Gastroesophageal sphincter (tissue), 4 donors: ENCODE measurements at regions not wholly inside any gene's neighbourhood (a gene's known extent, or its start where the extent isn't known, plus 50 kb on each side); places are given as distances from the start of the nearest gene placed in this dataset.

ENCODE experiments used
- ATAC-seq: fragments of 150-250 bp; one replicate; pipeline ENCODE4 v1.9.1; 2016; ENCODE audit warnings: mild to moderate bottlenecking, moderate library complexity
- H3K27ac ChIP-seq, 4 donors: fragments of 200-600 bp; sonication (generic) in 3 of 4; 1 replicate in 3 of 4; 2 replicates in 1 of 4; pipeline ENCODE4 v1.5.1; 2016 to 2019
- H3K27me3 ChIP-seq: fragments of 200-600 bp; sonication (generic); one replicate; pipeline ENCODE4 v1.5.1; 2019
- H3K36me3 ChIP-seq, 2 donors: fragments of 200-600 bp; sonication (generic); one replicate each; pipeline ENCODE4 v1.5.1; 2019; ENCODE audit warnings: control low read depth in 1 of 2
- H3K4me1 ChIP-seq, 3 donors: fragments of 200-600 bp; sonication (generic); 1 replicate in 2 of 3; 2 replicates in 1 of 3; pipeline ENCODE4 v1.5.1; 2016 to 2019; ENCODE audit warnings: control low read depth in 2 of 3
- H3K4me3 ChIP-seq, 2 donors: fragments of 200-600 bp; sonication (generic); one replicate each; pipeline ENCODE4 v1.5.1; 2019; ENCODE audit warnings: mild to moderate bottlenecking in 1 of 2, moderate library complexity in 1 of 2
- H3K9me3 ChIP-seq, 3 donors: fragments of 200-600 bp; sonication (generic); one replicate each; pipeline ENCODE4 v1.5.1; 2017 to 2019; ENCODE audit warnings: control low read depth in 2 of 3
- EP300 ChIP-seq: sonication (generic); formaldehyde crosslinking; IDR thresholded peaks from one replicate; pipeline ENCODE4 v1.6.1; 2017; ENCODE audit warnings: antibody characterized with exemption, mild to moderate bottlenecking
- POLR2A ChIP-seq, 2 donors: fragments of 450-650 bp; IDR thresholded peaks; one replicate each; pipeline ENCODE4 v1.6.1; 2017; ENCODE audit warnings: antibody characterized with exemption in 2 of 2, mild to moderate bottlenecking in 2 of 2, moderate library complexity in 1 of 2
- POLR2AphosphoS5 ChIP-seq: sonication (generic); formaldehyde crosslinking; IDR thresholded peaks from one replicate; pipeline ENCODE4 v1.6.1; 2017; ENCODE audit warnings: antibody characterized with exemption
- WGBS, 2 donors: methylation state at CpG; one replicate each; pipeline ENCODE4 v1.1.5; 2018; ENCODE audit warnings: low coverage in 1 of 2; 5-methylcytosine and 5-hydroxymethylcytosine counted together
- TF ChIP-seq, protein P1 (sequence below), 4 experiments: fragments of 200-600 bp in 2 of 4; fragments of 450-650 bp in 2 of 4; sonication (generic) in 1 of 4; IDR thresholded peaks; one replicate each; pipeline ENCODE4 v1.5.1; 2017 to 2019; ENCODE audit warnings: antibody characterized with exemption in 4 of 4, mild to moderate bottlenecking in 2 of 4, moderate library complexity in 2 of 4

DNA sequence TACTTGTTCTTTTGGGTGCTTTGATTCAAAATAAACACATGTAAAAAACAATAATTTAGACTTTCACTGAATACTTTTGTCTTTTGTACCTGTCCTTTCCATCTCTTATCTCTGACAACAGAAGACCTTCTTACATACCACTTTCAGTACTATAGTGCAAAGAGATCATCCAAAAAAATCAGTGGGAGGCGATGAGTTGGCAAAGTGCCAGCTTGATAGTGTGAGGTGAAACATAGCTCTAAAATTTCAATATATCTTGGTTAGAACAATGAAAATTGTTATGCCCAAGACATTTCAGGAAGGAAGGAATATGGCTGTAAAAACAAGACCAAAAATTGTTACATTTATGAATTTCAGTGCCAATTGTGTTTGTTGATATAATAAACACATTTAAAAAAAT is 390.2 kb upstream of the COBL start:
- no peak overlapping the region for H3K27ac ChIP-seq
- H3K27me3 ChIP-seq: no peaks in the 10 kb centered on the region
- 7 to 20% methylated on average over 1 of the region's 1 CpG for WGBS, 2 donors
- H3K9me3 ChIP-seq: peaks cover 0 to 9% (median 0%) of the 10 kb centered on the region in 3 donors
- H3K4me3 ChIP-seq: no peak overlapping the region
- TF ChIP-seq, protein P1, sequence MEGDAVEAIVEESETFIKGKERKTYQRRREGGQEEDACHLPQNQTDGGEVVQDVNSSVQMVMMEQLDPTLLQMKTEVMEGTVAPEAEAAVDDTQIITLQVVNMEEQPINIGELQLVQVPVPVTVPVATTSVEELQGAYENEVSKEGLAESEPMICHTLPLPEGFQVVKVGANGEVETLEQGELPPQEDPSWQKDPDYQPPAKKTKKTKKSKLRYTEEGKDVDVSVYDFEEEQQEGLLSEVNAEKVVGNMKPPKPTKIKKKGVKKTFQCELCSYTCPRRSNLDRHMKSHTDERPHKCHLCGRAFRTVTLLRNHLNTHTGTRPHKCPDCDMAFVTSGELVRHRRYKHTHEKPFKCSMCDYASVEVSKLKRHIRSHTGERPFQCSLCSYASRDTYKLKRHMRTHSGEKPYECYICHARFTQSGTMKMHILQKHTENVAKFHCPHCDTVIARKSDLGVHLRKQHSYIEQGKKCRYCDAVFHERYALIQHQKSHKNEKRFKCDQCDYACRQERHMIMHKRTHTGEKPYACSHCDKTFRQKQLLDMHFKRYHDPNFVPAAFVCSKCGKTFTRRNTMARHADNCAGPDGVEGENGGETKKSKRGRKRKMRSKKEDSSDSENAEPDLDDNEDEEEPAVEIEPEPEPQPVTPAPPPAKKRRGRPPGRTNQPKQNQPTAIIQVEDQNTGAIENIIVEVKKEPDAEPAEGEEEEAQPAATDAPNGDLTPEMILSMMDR (IDR thresholded peaks at IDR 0.05): no peak
- TF ChIP-seq EP300 (no peak), POLR2AphosphoS5 (no peak), POLR2A (IDR thresholded peaks at IDR 0.05) (no peak)
- H3K4me1 ChIP-seq: peaks cover 0 to 6% (median 0%) of the 10 kb centered on the region in 3 donors
- ATAC-seq: no peak
- no peaks in the 10 kb centered on the region for H3K36me3 ChIP-seq

DNA sequence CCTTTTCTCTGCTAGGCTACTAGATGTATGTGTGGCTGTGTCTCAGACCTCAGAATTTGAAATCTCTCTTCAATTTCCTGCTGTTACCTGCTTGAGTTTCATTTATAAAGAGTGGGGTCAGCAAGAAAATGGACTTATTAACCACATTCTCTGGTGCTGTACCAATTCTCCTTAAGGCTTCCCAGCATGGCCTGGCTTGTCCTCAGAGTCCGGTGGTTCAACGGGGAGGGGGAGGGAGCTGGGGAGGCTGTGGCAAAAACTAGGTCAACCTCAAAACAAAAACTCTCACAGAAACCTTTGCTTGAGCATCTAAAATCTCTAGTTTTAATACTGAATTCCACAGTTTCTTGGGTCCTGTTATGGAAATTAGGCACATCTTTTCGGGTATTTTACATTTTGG is 389.1 kb upstream of the COBL start:
- Histone ChIP-seq H3K27me3 (no peaks in the 10 kb centered on the region), H3K36me3 (no peaks in the 10 kb centered on the region), H3K4me1 (peaks cover 0 to 6% (median 0%) of the 10 kb centered on the region in 3 donors), H3K4me3 (no peak overlapping the region), H3K27ac (no peak overlapping the region), H3K9me3 (peaks cover 0 to 14% (median 0%) of the 10 kb centered on the region in 3 donors)
- TF ChIP-seq, protein P1 (IDR thresholded peaks at IDR 0.05): no peak
- TF ChIP-seq POLR2A (IDR thresholded peaks at IDR 0.05) (no peak), EP300 (no peak), POLR2AphosphoS5 (no peak)
- no peak for ATAC-seq
- 69 to 70% methylated on average over 1 to 3 of the region's 3 CpGs for WGBS, 2 donors

DNA sequence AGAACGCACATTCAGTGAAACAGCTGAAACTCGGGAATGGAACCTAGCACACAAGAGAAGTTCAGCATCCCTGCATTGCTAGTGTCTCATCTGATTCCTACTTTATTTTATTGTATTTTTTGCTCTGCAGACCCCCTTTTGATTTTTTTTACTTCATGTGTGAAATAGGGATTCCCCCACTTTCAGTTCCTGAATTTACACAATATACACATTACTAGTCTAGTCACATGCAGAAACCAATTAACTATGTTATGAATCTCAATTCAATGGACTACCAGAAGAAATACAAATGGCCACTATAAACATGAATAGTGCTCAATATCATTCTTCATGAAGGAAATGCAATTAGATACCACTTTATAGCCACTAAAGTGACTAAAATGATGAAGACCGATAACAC is 386.1 kb upstream of the COBL start:
- Histone ChIP-seq H3K36me3 (no peaks in the 10 kb centered on the region), H3K4me1 (peaks cover 0 to 6% (median 0%) of the 10 kb centered on the region in 3 donors), H3K27me3 (no peaks in the 10 kb centered on the region), H3K9me3 (peaks cover 0 to 14% (median 0%) of the 10 kb centered on the region in 3 donors), H3K27ac (no peak overlapping the region), H3K4me3 (no peak overlapping the region)
- no peak for TF ChIP-seq POLR2AphosphoS5
- no peak for TF ChIP-seq POLR2A (IDR thresholded peaks at IDR 0.05)
- TF ChIP-seq EP300: no peak
- TF ChIP-seq, protein P1 (IDR thresholded peaks at IDR 0.05): no peak
- WGBS, 2 donors: 73% methylated on average over 3 of the region's 3 CpGs
- ATAC-seq: no peak

DNA sequence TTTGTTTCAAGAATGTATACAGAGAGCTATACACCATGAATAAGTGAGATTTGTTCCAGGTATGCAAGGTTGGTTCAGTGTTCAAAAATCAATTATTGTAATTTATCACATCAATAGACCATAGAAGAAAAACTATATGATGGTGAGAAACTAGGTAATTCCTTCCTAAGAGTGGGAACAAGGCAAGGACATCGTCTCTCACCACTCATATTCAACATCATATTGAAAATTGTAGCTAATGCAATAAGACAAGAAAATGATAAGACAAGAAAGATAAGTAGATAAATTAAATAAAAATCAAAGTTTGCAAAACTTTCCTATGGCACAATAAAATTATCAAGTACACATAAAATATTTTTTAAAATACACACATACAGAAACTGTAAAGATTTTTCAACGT is 385.3 kb upstream of the COBL start:
- 84 to 85% methylated on average over 2 of the region's 2 CpGs for WGBS, 2 donors
- no peaks in the 10 kb centered on the region for H3K36me3 ChIP-seq
- H3K9me3 ChIP-seq: peaks cover 0 to 14% (median 0%) of the 10 kb centered on the region in 3 donors
- ATAC-seq: no peak
- TF ChIP-seq, protein P1 (IDR thresholded peaks at IDR 0.05): no peak
- no peak for TF ChIP-seq EP300
- TF ChIP-seq POLR2AphosphoS5: no peak
- TF ChIP-seq POLR2A (IDR thresholded peaks at IDR 0.05): no peak
- H3K27me3 ChIP-seq: no peaks in the 10 kb centered on the region
- peaks cover 0 to 6% (median 0%) of the 10 kb centered on the region in 3 donors for H3K4me1 ChIP-seq
- H3K27ac ChIP-seq: no peak overlapping the region
- no peak overlapping the region for H3K4me3 ChIP-seq

DNA sequence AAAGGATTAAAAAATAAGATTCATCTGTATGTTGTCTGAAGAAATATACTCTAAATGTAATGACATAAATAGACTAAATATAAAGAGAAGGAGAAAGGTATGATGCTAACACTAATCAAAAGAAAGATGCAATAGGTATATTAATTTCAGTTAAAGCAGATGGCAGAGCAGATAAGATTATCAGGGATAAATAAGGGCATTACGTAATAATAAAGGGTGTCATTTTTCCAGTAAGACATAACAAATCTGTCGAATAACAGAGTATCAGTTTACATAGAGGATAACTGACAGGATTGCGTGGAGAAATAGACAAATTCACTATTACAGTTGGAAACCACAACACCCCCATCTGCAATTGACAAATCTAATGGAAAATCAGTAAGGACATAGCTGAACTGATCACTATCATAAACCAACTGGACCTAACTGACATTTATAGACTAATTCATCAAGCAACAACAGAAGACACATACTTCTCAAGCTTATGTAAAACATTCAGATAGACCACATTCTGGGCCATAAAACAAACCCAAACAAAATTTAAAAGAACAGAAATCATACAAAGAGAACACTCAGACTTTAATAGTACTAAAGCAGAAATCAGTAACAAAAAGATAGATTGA is 384.1 kb upstream of the COBL start:
- ATAC-seq: no peak
- 65 to 69% methylated on average over 3 of the region's 3 CpGs for WGBS, 2 donors

More for the DNA sequence above, 384.1 kb upstream of the COBL start:
- Histone ChIP-seq H3K27me3 (no peaks in the 10 kb centered on the region), H3K9me3 (peaks cover 0 to 14% (median 0%) of the 10 kb centered on the region in 3 donors), H3K4me1 (peaks cover 0 to under 1% (median 0%) of the 10 kb centered on the region in 3 donors), H3K36me3 (no peaks in the 10 kb centered on the region), H3K27ac (no peak overlapping the region), H3K4me3 (no peak overlapping the region)
- TF ChIP-seq, protein P1 (IDR thresholded peaks at IDR 0.05): no peak
- TF ChIP-seq POLR2AphosphoS5: no peak
- TF ChIP-seq EP300: no peak
- no peak for TF ChIP-seq POLR2A (IDR thresholded peaks at IDR 0.05)
